Adrenal gland (tissue), 5 donors: ENCODE measurements at regions not wholly inside any gene's neighbourhood (a gene's known extent, or its start where the extent isn't known, plus 50 kb on each side); places are given as distances from the start of the nearest gene placed in this dataset.

ENCODE experiments used
- POLR2A ChIP-seq, 2 donors: fragments of 450-650 bp; IDR thresholded peaks; one replicate each; pipeline ENCODE4 v1.6.1; 2017; ENCODE audit warnings: antibody characterized with exemption in 2 of 2, mild to moderate bottlenecking in 2 of 2, moderate library complexity in 1 of 2
- TF ChIP-seq, protein P1 (sequence below), 6 experiments: fragments of 450-650 bp in 4 of 6; fragments of 200-600 bp in 2 of 6; sonication (generic) in 1 of 6; IDR thresholded peaks; 1 replicate in 5 of 6; 2 replicates in 1 of 6; pipeline versions ENCODE4 v1.5.1 to v1.8.0; 2016 to 2021; ENCODE audit warnings: antibody characterized with exemption in 6 of 6, mild to moderate bottlenecking in 2 of 6, moderate library complexity in 1 of 6
- donor health status: DM: no; HTN: no; CAD: no.

- TF ChIP-seq, protein P1, sequence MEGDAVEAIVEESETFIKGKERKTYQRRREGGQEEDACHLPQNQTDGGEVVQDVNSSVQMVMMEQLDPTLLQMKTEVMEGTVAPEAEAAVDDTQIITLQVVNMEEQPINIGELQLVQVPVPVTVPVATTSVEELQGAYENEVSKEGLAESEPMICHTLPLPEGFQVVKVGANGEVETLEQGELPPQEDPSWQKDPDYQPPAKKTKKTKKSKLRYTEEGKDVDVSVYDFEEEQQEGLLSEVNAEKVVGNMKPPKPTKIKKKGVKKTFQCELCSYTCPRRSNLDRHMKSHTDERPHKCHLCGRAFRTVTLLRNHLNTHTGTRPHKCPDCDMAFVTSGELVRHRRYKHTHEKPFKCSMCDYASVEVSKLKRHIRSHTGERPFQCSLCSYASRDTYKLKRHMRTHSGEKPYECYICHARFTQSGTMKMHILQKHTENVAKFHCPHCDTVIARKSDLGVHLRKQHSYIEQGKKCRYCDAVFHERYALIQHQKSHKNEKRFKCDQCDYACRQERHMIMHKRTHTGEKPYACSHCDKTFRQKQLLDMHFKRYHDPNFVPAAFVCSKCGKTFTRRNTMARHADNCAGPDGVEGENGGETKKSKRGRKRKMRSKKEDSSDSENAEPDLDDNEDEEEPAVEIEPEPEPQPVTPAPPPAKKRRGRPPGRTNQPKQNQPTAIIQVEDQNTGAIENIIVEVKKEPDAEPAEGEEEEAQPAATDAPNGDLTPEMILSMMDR (IDR thresholded peaks at IDR 0.05), result no peak
- no peak for TF ChIP-seq POLR2A (IDR thresholded peaks at IDR 0.05)
These were observed 465.9 kb downstream of the KIF16B start for GRCh38 chr20:16107172-16107870.
